ENCODE measurements at regions not wholly inside any gene's neighbourhood (a gene's known extent, or its start where the extent isn't known, plus 50 kb on each side); places are given as distances from the start of the nearest gene placed in this dataset.

- ChIA-PET CTCF (no interaction called here), POLR2A (no interaction called here)
- TF ChIP-seq CTCF (IDR thresholded peaks at IDR 0.05; ENCODE audit: control extremely low read depth, extremely low read depth, low read depth, missing control alignments): no peak
Measured at GRCh38 chr1:47622776-47623556, 185.1 kb downstream of the FOXD2 start.

GRCh38 chr1:47623557-47623940 lies 185.7 kb downstream of the FOXD2 start:
- DNase-seq (ENCODE audit: extremely low spot score): no peak
- ChIA-PET POLR2A (no interaction called here), CTCF (no interaction called here)
- TF ChIP-seq CTCF (IDR thresholded peaks at IDR 0.05; ENCODE audit: control extremely low read depth, extremely low read depth, low read depth, missing control alignments): no peak

More at GRCh38 chr1:47622776-47623556, 185.1 kb downstream of the FOXD2 start:
- no peak for DNase-seq (ENCODE audit: extremely low spot score)

- no peak for TF ChIP-seq CTCF (IDR thresholded peaks at IDR 0.05; ENCODE audit: control extremely low read depth, extremely low read depth, low read depth, missing control alignments)
- CTCF ChIA-PET: no interaction called here
- POLR2A ChIA-PET: no interaction called here
- no peak for DNase-seq (ENCODE audit: extremely low spot score)
Measured at GRCh38 chr1:47624531-47624930, 186.7 kb downstream of the FOXD2 start.

- no peak for DNase-seq (ENCODE audit: extremely low spot score)
- ChIA-PET POLR2A (no interaction called here), CTCF (interaction anchor here (2.2 kb wide), 1 partner anchor 191 kb away, joined by 8 read pairs; no protein-coding TSS in a partner anchor)
- TF ChIP-seq CTCF (IDR thresholded peaks at IDR 0.05; ENCODE audit: control extremely low read depth, extremely low read depth, low read depth, missing control alignments): no peak
Measured at GRCh38 chr1:47627016-47627415, 189.2 kb downstream of the FOXD2 start.

- ChIA-PET CTCF (no interaction called here), POLR2A (no interaction called here)
- no peak for TF ChIP-seq CTCF (IDR thresholded peaks at IDR 0.05; ENCODE audit: control extremely low read depth, extremely low read depth, low read depth, missing control alignments)
- no peak for DNase-seq (ENCODE audit: extremely low spot score)
Measured at GRCh38 chr1:47627471-47628370, 189.9 kb downstream of the FOXD2 start.

- no peak for DNase-seq (ENCODE audit: extremely low spot score)
- TF ChIP-seq CTCF (IDR thresholded peaks at IDR 0.05; ENCODE audit: control extremely low read depth, extremely low read depth, low read depth, missing control alignments): no peak
- ChIA-PET POLR2A (no interaction called here), CTCF (interaction anchor here (2.1 kb wide), 1 partner anchor 17 kb away, joined by 9 read pairs; no protein-coding TSS in a partner anchor)
Measured at GRCh38 chr1:47629201-47629600, 191.4 kb downstream of the FOXD2 start.

All from GM10248 (cell line).